ENCODE measurements at regions not wholly inside any gene's neighbourhood (a gene's known extent, or its start where the extent isn't known, plus 50 kb on each side); places are given as distances from the start of the nearest gene placed in this dataset.
"Not testable (repeated sequence)": the region's sequence is repeated elsewhere in the genome, so short reads cannot be mapped to it uniquely, and the experiment has no call there.

DNA sequence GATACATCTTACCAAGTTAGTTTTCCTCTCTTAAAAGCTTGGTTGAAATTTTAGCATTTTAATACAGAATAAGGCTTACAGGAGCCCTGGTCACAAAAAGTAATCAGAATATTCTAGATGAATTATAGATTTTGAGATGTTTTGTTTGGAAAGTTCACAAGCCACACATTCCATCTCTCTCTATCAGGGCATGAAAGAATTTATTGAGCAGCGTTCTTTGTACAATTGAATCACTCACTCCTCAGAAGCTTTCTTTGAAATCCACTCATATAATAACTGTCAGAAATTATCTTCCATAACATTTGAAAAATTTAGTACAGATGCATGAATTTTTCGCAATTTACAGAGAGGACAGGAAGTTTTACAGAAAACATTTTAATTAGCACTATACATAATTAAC lies 938.6 kb upstream of the MDGA2 start:
- no peak for TF ChIP-seq CTCF (IDR thresholded peaks at IDR 0.05; ENCODE audit: low read depth, low read length, poor library complexity, severe bottlenecking)
- no peak for TF ChIP-seq EZH2phosphoT487 (IDR thresholded peaks at IDR 0.05; ENCODE audit: borderline replicate concordance, low read length)
- no peaks in the 10 kb centered on the region for H4K20me1 ChIP-seq (ENCODE audit: control insufficient read depth, insufficient read depth, low read depth, low read length)
- no peak overlapping the region for H3K27ac ChIP-seq (ENCODE audit: low read depth, low read length)

DNA sequence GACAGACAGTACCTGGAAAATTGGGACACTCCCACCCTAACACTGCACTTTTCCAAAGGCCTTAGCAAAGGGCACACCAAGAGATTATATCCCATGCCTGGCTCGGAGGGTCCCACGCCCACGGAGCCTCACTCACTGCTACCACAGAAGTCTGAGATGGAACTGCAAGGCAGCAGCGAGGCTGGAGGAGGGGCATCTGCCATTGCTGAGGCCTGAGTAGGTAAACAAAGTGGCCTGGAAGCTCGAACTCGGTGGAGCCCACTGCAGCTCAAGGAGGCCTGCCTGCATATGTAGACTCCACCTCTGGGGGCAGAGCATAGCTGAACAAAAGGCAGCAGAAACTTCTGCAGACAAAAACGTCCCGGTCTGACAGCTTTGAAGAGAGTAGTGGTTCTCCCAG lies 931.6 kb upstream of the MDGA2 start:
- H3F3A ChIP-seq (ENCODE audit: control insufficient read depth, insufficient read depth); H3K4me2 ChIP-seq (ENCODE audit: low read length); H3K79me2 ChIP-seq (ENCODE audit: control insufficient read depth, low read length); H3K36me3 ChIP-seq (ENCODE audit: control insufficient read depth, low read length); H3K4me1 ChIP-seq (ENCODE audit: control insufficient read depth, low read length); H3K9me3 ChIP-seq (ENCODE audit: control insufficient read depth, insufficient read depth, low read length); H3K27ac ChIP-seq (ENCODE audit: low read depth, low read length); H3K4me3 ChIP-seq (ENCODE audit: low read length); H3K9me2 ChIP-seq (replicated peaks; ENCODE audit: control insufficient read depth, low read length); H3K27me3 ChIP-seq (ENCODE audit: control insufficient read depth, low read length); H4K20me1 ChIP-seq (ENCODE audit: control insufficient read depth, insufficient read depth, low read depth, low read length): not testable (repeated sequence)

More for the DNA sequence above, 938.6 kb upstream of the MDGA2 start:
- H3K4me1 ChIP-seq (ENCODE audit: control insufficient read depth, low read length) = peaks cover 12% of the 10 kb centered on the region
- no peaks in the 10 kb centered on the region for H3K9me3 ChIP-seq (ENCODE audit: control insufficient read depth, insufficient read depth, low read length)
- no peak overlapping the region for H3K4me2 ChIP-seq (ENCODE audit: low read length)
- no peaks in the 10 kb centered on the region for H3K79me2 ChIP-seq (ENCODE audit: control insufficient read depth, low read length)
- H3K27me3 ChIP-seq (ENCODE audit: control insufficient read depth, low read length) = no peaks in the 10 kb centered on the region
- no peaks in the 10 kb centered on the region for H3K36me3 ChIP-seq (ENCODE audit: control insufficient read depth, low read length)
- no peak overlapping the region for H3K4me3 ChIP-seq (ENCODE audit: low read length)
- no peaks in the 10 kb centered on the region for H3F3A ChIP-seq (ENCODE audit: control insufficient read depth, insufficient read depth)
- no peaks in the 10 kb centered on the region for H3K9me2 ChIP-seq (replicated peaks; ENCODE audit: control insufficient read depth, low read length)

GRCh38 chr14:48598458-48598857 lies 923.1 kb upstream of the MDGA2 start:
- no peaks in the 10 kb centered on the region for H3K36me3 ChIP-seq (ENCODE audit: control insufficient read depth, low read length)
- no peak overlapping the region for H3K27ac ChIP-seq (ENCODE audit: low read depth, low read length)
- H3K4me3 ChIP-seq (ENCODE audit: low read length) = no peak overlapping the region
- no peaks in the 10 kb centered on the region for H3K9me3 ChIP-seq (ENCODE audit: control insufficient read depth, insufficient read depth, low read length)
- no peaks in the 10 kb centered on the region for H3F3A ChIP-seq (ENCODE audit: control insufficient read depth, insufficient read depth)
- no peaks in the 10 kb centered on the region for H3K79me2 ChIP-seq (ENCODE audit: control insufficient read depth, low read length)
- no peak for TF ChIP-seq EZH2phosphoT487 (IDR thresholded peaks at IDR 0.05; ENCODE audit: borderline replicate concordance, low read length)
- TF ChIP-seq CTCF (IDR thresholded peaks at IDR 0.05; ENCODE audit: low read depth, low read length, poor library complexity, severe bottlenecking) = no peak
- H4K20me1 ChIP-seq (ENCODE audit: control insufficient read depth, insufficient read depth, low read depth, low read length) = no peaks in the 10 kb centered on the region
- no peaks in the 10 kb centered on the region for H3K9me2 ChIP-seq (replicated peaks; ENCODE audit: control insufficient read depth, low read length)
- no peaks in the 10 kb centered on the region for H3K27me3 ChIP-seq (ENCODE audit: control insufficient read depth, low read length)
- no peak overlapping the region for H3K4me2 ChIP-seq (ENCODE audit: low read length)
- no peaks in the 10 kb centered on the region for H3K4me1 ChIP-seq (ENCODE audit: control insufficient read depth, low read length)

DNA sequence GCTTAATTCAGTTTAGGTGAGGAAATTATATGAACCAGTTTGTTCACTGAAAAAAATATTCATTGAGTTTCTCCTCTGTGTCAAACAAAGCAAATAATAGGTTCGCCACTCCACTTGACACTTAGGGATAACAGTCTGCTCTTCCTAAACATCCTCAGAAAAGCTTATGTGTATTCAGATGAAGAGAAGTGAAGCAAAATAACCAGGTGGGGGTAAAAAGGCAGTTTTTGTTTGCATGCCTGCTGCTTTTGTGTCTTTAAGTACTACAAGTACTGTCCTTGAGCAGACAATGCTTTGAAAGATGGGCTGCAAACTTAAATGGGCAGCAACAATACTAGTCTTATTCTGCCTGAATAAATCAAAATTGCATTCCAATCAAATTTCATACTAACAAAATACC lies 910.7 kb upstream of the MDGA2 start:
- Histone ChIP-seq H3K79me2 (ENCODE audit: control insufficient read depth, low read length) (no peaks in the 10 kb centered on the region), H3K27ac (ENCODE audit: low read depth, low read length) (no peak overlapping the region), H3K9me3 (ENCODE audit: control insufficient read depth, insufficient read depth, low read length) (no peaks in the 10 kb centered on the region), H3K9me2 (replicated peaks; ENCODE audit: control insufficient read depth, low read length) (no peaks in the 10 kb centered on the region), H3K27me3 (ENCODE audit: control insufficient read depth, low read length) (no peaks in the 10 kb centered on the region), H3K4me3 (ENCODE audit: low read length) (no peak overlapping the region), H3K4me1 (ENCODE audit: control insufficient read depth, low read length) (no peaks in the 10 kb centered on the region), H3F3A (ENCODE audit: control insufficient read depth, insufficient read depth) (no peaks in the 10 kb centered on the region), H4K20me1 (ENCODE audit: control insufficient read depth, insufficient read depth, low read depth, low read length) (no peaks in the 10 kb centered on the region), H3K4me2 (ENCODE audit: low read length) (no peak overlapping the region), H3K36me3 (ENCODE audit: control insufficient read depth, low read length) (no peaks in the 10 kb centered on the region)
- TF ChIP-seq CTCF (IDR thresholded peaks at IDR 0.05; ENCODE audit: low read depth, low read length, poor library complexity, severe bottlenecking) = no peak
- no peak for TF ChIP-seq EZH2phosphoT487 (IDR thresholded peaks at IDR 0.05; ENCODE audit: borderline replicate concordance, low read length)
